ENCODE measurements at regions not wholly inside any gene's neighbourhood (a gene's known extent, or its start where the extent isn't known, plus 50 kb on each side); places are given as distances from the start of the nearest gene placed in this dataset.

DNA sequence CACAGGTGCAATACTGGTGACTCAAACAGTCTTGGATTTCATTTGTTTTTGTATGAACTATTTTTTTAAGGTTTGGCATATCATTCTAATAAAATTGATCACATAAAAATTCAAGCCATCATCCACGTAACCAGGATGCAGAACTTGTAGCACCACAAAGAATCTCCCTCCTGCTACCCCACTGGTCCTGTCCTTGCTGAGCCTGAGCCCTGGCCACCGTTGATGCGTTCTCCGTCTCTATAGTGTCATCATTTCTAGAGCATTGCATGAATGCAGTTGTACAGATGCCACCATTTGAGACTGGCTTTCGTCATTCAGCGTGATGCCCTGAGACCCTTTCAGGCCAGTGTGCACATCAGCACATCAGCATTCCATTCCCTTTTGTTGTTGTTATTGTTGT, 273.5 kb downstream of the TCERG1L start:
- H3K79me2 ChIP-seq (ENCODE audit: insufficient read depth, low read length) = no peaks in the 10 kb centered on the region
- H3K4me1 ChIP-seq (ENCODE audit: insufficient read depth, low read length) = no peaks in the 10 kb centered on the region; the same call in 1 of the 2 replicates
- H3K23ac ChIP-seq (ENCODE audit: insufficient read length, low read depth, low read length) = no peak overlapping the region
- no peak overlapping the region for H3K4me2 ChIP-seq (ENCODE audit: insufficient read depth, insufficient read length, low read length)
- no peak overlapping the region for H3K4ac ChIP-seq (ENCODE audit: low read depth, low read length)
- H3K23me2 ChIP-seq (ENCODE audit: insufficient read length, low read depth, low read length, poor library complexity, severe bottlenecking) = no peaks in the 10 kb centered on the region
- H3T11ph ChIP-seq (ENCODE audit: low read length) = no peak overlapping the region
- Mint-ChIP-seq H3K36me3 (ENCODE audit: insufficient read depth in 1 of 3, low read depth in 3 of 3) (peaks cover 4 to 12% (median 11%) of the 10 kb centered on the region in 3 experiments), H3K4me3 (no peak overlapping the region), H3K9me3 (peaks cover 17 to 21% of the 10 kb centered on the region in 2 experiments), H3K27ac (no peak overlapping the region), H3K4me1 (peaks cover 19 to 23% of the 10 kb centered on the region in 2 experiments), H3K27me3 (ENCODE audit: low read depth) (peaks cover 15% of the 10 kb centered on the region)
- no peak overlapping the region for H3K56ac ChIP-seq (ENCODE audit: insufficient read length, low read depth, low read length)
- no peaks in the 10 kb centered on the region for H3K27me3 ChIP-seq (ENCODE audit: insufficient read depth, low read length)
- H4K8ac ChIP-seq (replicated peaks; ENCODE audit: insufficient read length, low read depth, low read length) = no peak overlapping the region
- H3K18ac ChIP-seq (ENCODE audit: insufficient read length, low read depth, low read length) = no peak overlapping the region
- H2BK15ac ChIP-seq (ENCODE audit: low read depth, low read length) = no peak overlapping the region
- no peak overlapping the region for H2BK5ac ChIP-seq (ENCODE audit: insufficient read length, low read length)
- no peak overlapping the region for H4K91ac ChIP-seq (ENCODE audit: insufficient read length, low read depth, low read length)
- no peak overlapping the region for H2BK120ac ChIP-seq (ENCODE audit: low read depth, low read length, poor library complexity, severe bottlenecking)
- H3K27ac ChIP-seq (ENCODE audit: insufficient read length, low read depth, low read length) = no peak overlapping the region
- H2AK5ac ChIP-seq (ENCODE audit: insufficient read length, low read length) = no peak overlapping the region
- DNase-seq = no peak
- H4K20me1 ChIP-seq (ENCODE audit: control insufficient read depth, insufficient read depth, insufficient read length) = no peaks in the 10 kb centered on the region
- no peak overlapping the region for H2BK12ac ChIP-seq (ENCODE audit: insufficient read length, low read depth, low read length)
- H4K5ac ChIP-seq (ENCODE audit: insufficient read length, low read depth, low read length) = no peak overlapping the region
- peaks cover 14% of the 10 kb centered on the region for H3K9me3 ChIP-seq (ENCODE audit: control insufficient read depth, low read depth, low read length)
- TF ChIP-seq, protein P1, sequence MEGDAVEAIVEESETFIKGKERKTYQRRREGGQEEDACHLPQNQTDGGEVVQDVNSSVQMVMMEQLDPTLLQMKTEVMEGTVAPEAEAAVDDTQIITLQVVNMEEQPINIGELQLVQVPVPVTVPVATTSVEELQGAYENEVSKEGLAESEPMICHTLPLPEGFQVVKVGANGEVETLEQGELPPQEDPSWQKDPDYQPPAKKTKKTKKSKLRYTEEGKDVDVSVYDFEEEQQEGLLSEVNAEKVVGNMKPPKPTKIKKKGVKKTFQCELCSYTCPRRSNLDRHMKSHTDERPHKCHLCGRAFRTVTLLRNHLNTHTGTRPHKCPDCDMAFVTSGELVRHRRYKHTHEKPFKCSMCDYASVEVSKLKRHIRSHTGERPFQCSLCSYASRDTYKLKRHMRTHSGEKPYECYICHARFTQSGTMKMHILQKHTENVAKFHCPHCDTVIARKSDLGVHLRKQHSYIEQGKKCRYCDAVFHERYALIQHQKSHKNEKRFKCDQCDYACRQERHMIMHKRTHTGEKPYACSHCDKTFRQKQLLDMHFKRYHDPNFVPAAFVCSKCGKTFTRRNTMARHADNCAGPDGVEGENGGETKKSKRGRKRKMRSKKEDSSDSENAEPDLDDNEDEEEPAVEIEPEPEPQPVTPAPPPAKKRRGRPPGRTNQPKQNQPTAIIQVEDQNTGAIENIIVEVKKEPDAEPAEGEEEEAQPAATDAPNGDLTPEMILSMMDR (conservative IDR thresholded peaks at IDR 0.05) = no peak
- H3K9ac ChIP-seq (ENCODE audit: extremely low read depth, insufficient read length, low read length) = no peak overlapping the region
- no peak overlapping the region for H2AFZ ChIP-seq (ENCODE audit: low read length)
- no peaks in the 10 kb centered on the region for H3K79me1 ChIP-seq (ENCODE audit: insufficient read depth, low read depth, low read length, poor library complexity, severe bottlenecking)
- no CpG with 5 or more reads among the region's 6 CpGs for WGBS (ENCODE audit: extremely low coverage, insufficient read length, low lambda C conversion rate)
- H2BK20ac ChIP-seq (ENCODE audit: low read depth, low read length, poor library complexity, severe bottlenecking) = no peak overlapping the region
- H3K14ac ChIP-seq (ENCODE audit: insufficient read depth, low read length) = no peak overlapping the region

Measured in H9 (cell line).